ENCODE measurements at regions not wholly inside any gene's neighbourhood (a gene's known extent, or its start where the extent isn't known, plus 50 kb on each side); places are given as distances from the start of the nearest gene placed in this dataset.

DNA sequence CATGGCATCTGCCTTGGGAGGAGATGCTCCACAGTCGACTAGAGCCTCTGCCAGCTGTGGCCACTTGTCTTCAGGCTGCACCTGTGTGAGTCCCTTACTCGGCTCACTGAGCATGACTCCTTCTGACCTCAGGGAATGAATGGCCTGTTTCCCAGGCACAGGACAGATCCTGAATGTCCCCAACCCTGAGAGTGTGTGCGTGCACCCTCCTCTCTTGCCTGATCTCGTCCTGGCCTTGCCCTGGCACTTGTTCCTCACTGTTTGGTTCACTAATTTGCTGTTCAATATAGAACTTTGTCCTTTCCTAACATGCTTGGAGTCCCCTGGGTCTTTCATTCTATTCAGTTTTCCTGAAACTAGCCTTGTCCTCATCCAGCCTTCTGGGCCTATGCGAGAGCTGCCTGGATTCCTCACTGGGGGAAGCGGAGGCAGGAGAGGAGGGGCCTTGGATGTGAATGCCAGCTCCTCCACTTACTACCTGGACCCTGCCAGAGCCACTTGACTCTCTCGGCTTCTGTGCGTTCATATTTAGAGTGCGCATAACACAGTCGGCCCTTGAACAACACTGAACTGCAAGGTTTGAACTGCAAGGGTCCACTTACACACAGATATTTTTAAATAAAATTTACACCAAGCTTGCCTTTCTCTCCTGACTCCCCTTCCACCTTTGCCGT lies 184.8 kb downstream of the ACKR3 start:
- no peak overlapping the region for H4K91ac ChIP-seq (replicated peaks; ENCODE audit: insufficient read length, low read length)
- no peak overlapping the region for H3K9ac ChIP-seq (replicated peaks in 1 of 4; ENCODE audit: extremely low read depth in 1 of 4, low read depth in 3 of 4, low read length in 3 of 4)
- no peak overlapping the region for H3K4me2 ChIP-seq (ENCODE audit: insufficient read depth in 1 of 2, low read depth in 2 of 2, low read length in 2 of 2)
- H3K14ac ChIP-seq (ENCODE audit: insufficient read length): no peak overlapping the region
- peaks cover 0 to 2% (median 0%) of the 10 kb centered on the region in 4 experiments; a peak in 2 of 7 replicates for H3K4me1 ChIP-seq (replicated peaks in 1 of 4; ENCODE audit: control insufficient read depth in 3 of 4, insufficient read depth in 4 of 4, low read length in 3 of 4)
- H3K9me3 ChIP-seq (ENCODE audit: insufficient read depth in 2 of 2, low read depth in 1 of 2, low read length in 1 of 2): no peaks in the 10 kb centered on the region
- no peak overlapping the region for H3K4ac ChIP-seq (replicated peaks; ENCODE audit: insufficient read length, low read depth, low read length)
- WGBS, 2 experiments (ENCODE audit: extremely low coverage in 1 of 2, insufficient coverage in 1 of 2, insufficient read length in 1 of 2, insufficient replicate concordance in 2 of 2, low coverage in 1 of 2, low lambda C conversion rate in 2 of 2, missing lambda C conversion rate in 1 of 2): 90% methylated on average over 11 of the region's 11 CpGs; no CpG with 5 or more reads in 1 of the 2 experiments
- H3K56ac ChIP-seq (replicated peaks; ENCODE audit: insufficient read length, low read depth, low read length): no peak overlapping the region
- ChIA-PET POLR2A (ENCODE audit: partially characterized antibody) (no interaction called here), CTCF (ENCODE audit: partially characterized antibody) (no interaction called here)
- H3K36me3 ChIP-seq (ENCODE audit: control insufficient read depth in 2 of 4, insufficient read depth in 4 of 4, low read length in 3 of 4): no peaks in the 10 kb centered on the region
- H3K79me1 ChIP-seq (ENCODE audit: low read depth, low read length): no peaks in the 10 kb centered on the region
- H2BK15ac ChIP-seq (ENCODE audit: low read length): no peak overlapping the region
- H3K18ac ChIP-seq (ENCODE audit: extremely low read depth, low read length): no peak overlapping the region
- no peak overlapping the region for H3K4me3 ChIP-seq (ENCODE audit: extremely low read depth in 1 of 4, insufficient read depth in 2 of 4, low read depth in 3 of 4, low read length in 4 of 4)
- no peak overlapping the region for H2AK5ac ChIP-seq (ENCODE audit: low read depth, low read length)
- H3K79me2 ChIP-seq (ENCODE audit: control insufficient read depth in 1 of 2, insufficient read depth in 2 of 2, low read length in 2 of 2): no peaks in the 10 kb centered on the region
- no peak overlapping the region for H2BK5ac ChIP-seq (ENCODE audit: low read depth, low read length)
- no peak overlapping the region for H2BK12ac ChIP-seq (ENCODE audit: low read depth, low read length)
- no peaks in the 10 kb centered on the region for H3K23me2 ChIP-seq (ENCODE audit: low read depth, low read length)
- no peak overlapping the region for H3K27ac ChIP-seq (ENCODE audit: low read depth, low read length)
- no peak overlapping the region for H3K23ac ChIP-seq (ENCODE audit: insufficient read length)
- H2BK20ac ChIP-seq (ENCODE audit: low read length): no peak overlapping the region
- H3K27me3 ChIP-seq (replicated peaks in 1 of 4; ENCODE audit: control insufficient read depth in 3 of 4, extremely low read depth in 1 of 4, insufficient read depth in 3 of 4, low read length in 3 of 4): no peaks in the 10 kb centered on the region
- no peak for DNase-seq (ENCODE audit: low read depth in 1 of 2, low spot score in 2 of 2)
- FAIRE-seq: no peak
- no peak overlapping the region; the same call in 1 of the 2 replicates for H4K8ac ChIP-seq (ENCODE audit: extremely low read depth, insufficient read depth, low read length)
- no peak overlapping the region for H4K5ac ChIP-seq (ENCODE audit: insufficient read length, low read depth, low read length)
- H2AFZ ChIP-seq (ENCODE audit: low read length): no peak overlapping the region
- H4K20me1 ChIP-seq (replicated peaks in 1 of 2; ENCODE audit: control insufficient read depth in 1 of 2, insufficient read depth in 2 of 2, low read length in 2 of 2): no peaks in the 10 kb centered on the region
- TF ChIP-seq EGR1 (IDR thresholded peaks at IDR 0.05; ENCODE audit: borderline replicate concordance, low read depth, low read length): no peak
- TF ChIP-seq PHF8 (conservative IDR thresholded peaks at IDR 0.05; ENCODE audit: low read depth, low read length): no peak
- TF ChIP-seq TEAD4 (IDR thresholded peaks at IDR 0.05; ENCODE audit: low read depth, low read length): no peak
- no peak for TF ChIP-seq SP1 (IDR thresholded peaks at IDR 0.05; ENCODE audit: low read depth, low read length)
- no peak for TF ChIP-seq CHD2 (IDR thresholded peaks at IDR 0.05; ENCODE audit: low read length)
- no peak for TF ChIP-seq CHD1 (IDR thresholded peaks at IDR 0.05; ENCODE audit: low read depth, low read length)
- no peak overlapping the region for H2BK120ac ChIP-seq (replicated peaks; ENCODE audit: low read depth, low read length)

All from H1 (cell line).